Hepatocyte (in vitro differentiated cells): ENCODE measurements at regions not wholly inside any gene's neighbourhood (a gene's known extent, or its start where the extent isn't known, plus 50 kb on each side); places are given as distances from the start of the nearest gene placed in this dataset.

Experiments used
- CTCF ChIP-seq: fragments of 200-600 bp; sonication (generic); IDR thresholded peaks from 2 replicates; pipeline ENCODE4 v1.5.1; 2016; ENCODE audit warnings: antibody characterized with exemption, mild to moderate bottlenecking; ENCODE audit not compliant: poor library complexity
- EZH2 ChIP-seq: fragments of 200-600 bp; sonication (generic); IDR thresholded peaks from 2 replicates; pipeline ENCODE4 v1.6.1; 2016; ENCODE audit warnings: antibody characterized with exemption, mild to moderate bottlenecking, borderline replicate concordance

- no peak for TF ChIP-seq EZH2
- TF ChIP-seq CTCF, result no peak
These were observed 285.7 kb upstream of the ROBO2 start for GRCh38 chr3:76754247-76754646.
